ENCODE measurements at regions not wholly inside any gene's neighbourhood (a gene's known extent, or its start where the extent isn't known, plus 50 kb on each side); places are given as distances from the start of the nearest gene placed in this dataset.

DNA sequence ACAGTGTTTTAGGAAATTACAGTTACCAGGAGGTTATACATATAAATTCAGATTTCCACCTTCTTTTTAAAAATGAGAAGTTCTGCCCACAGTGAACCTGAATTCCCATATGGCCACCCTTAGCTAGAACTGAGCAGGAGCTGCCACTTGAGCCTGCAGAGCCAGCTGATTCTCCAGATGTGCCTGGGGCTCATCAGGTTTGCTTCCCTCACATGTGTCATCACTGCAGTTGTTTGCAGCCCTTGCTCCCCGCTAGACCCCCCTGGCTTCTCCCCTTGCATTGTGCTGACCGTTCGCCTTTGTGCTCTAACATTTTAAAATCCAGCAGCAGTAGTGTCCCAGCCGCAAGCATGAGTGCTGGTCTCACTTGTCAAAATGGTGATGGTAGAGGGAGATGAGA is 131.1 kb downstream of the UTRN start:
- Histone ChIP-seq H3K4me1 (ENCODE audit: insufficient read depth) (peaks cover 6% of the 10 kb centered on the region; the same call in 1 of the 2 replicates), H2AFZ (no peak overlapping the region), H3K4me3 (no peak overlapping the region), H4K20me1 (replicated peaks; ENCODE audit: insufficient read depth) (peaks cover 15% of the 10 kb centered on the region; the same call in 1 of the 2 replicates), H3K79me2 (replicated peaks; ENCODE audit: insufficient read depth) (peaks cover 70% of the 10 kb centered on the region), H3K27me3 (ENCODE audit: insufficient read depth) (no peaks in the 10 kb centered on the region), H3K27ac (ENCODE audit: low read depth) (no peak overlapping the region), H3K36me3 (ENCODE audit: insufficient read depth) (no peaks in the 10 kb centered on the region), H3K4me2 (no peak overlapping the region), H3F3A (replicated peaks; ENCODE audit: low read depth) (no peaks in the 10 kb centered on the region), H3K9me2 (ENCODE audit: insufficient read depth) (no peaks in the 10 kb centered on the region)
- DNase-seq (ENCODE audit: low spot score) (no peak), ATAC-seq (no peak)
- Mint-ChIP-seq H3K36me3 (ENCODE audit: low read depth) (no peaks in the 10 kb centered on the region; the same call in 2 of the 3 replicates), H3K4me1 (peaks cover 4% of the 10 kb centered on the region; the same call in 2 of the 3 replicates), H3K27me3 (ENCODE audit: insufficient read depth, low read depth, poor library complexity) (peaks cover 4% of the 10 kb centered on the region), H3K27ac (no peak overlapping the region), H3K9me3 (no peaks in the 10 kb centered on the region), H3K4me3 (no peak overlapping the region)
- TF ChIP-seq, protein P1, sequence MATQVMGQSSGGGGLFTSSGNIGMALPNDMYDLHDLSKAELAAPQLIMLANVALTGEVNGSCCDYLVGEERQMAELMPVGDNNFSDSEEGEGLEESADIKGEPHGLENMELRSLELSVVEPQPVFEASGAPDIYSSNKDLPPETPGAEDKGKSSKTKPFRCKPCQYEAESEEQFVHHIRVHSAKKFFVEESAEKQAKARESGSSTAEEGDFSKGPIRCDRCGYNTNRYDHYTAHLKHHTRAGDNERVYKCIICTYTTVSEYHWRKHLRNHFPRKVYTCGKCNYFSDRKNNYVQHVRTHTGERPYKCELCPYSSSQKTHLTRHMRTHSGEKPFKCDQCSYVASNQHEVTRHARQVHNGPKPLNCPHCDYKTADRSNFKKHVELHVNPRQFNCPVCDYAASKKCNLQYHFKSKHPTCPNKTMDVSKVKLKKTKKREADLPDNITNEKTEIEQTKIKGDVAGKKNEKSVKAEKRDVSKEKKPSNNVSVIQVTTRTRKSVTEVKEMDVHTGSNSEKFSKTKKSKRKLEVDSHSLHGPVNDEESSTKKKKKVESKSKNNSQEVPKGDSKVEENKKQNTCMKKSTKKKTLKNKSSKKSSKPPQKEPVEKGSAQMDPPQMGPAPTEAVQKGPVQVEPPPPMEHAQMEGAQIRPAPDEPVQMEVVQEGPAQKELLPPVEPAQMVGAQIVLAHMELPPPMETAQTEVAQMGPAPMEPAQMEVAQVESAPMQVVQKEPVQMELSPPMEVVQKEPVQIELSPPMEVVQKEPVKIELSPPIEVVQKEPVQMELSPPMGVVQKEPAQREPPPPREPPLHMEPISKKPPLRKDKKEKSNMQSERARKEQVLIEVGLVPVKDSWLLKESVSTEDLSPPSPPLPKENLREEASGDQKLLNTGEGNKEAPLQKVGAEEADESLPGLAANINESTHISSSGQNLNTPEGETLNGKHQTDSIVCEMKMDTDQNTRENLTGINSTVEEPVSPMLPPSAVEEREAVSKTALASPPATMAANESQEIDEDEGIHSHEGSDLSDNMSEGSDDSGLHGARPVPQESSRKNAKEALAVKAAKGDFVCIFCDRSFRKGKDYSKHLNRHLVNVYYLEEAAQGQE (IDR thresholded peaks at IDR 0.05; ENCODE audit: unreplicated experiment): no peak

DNA sequence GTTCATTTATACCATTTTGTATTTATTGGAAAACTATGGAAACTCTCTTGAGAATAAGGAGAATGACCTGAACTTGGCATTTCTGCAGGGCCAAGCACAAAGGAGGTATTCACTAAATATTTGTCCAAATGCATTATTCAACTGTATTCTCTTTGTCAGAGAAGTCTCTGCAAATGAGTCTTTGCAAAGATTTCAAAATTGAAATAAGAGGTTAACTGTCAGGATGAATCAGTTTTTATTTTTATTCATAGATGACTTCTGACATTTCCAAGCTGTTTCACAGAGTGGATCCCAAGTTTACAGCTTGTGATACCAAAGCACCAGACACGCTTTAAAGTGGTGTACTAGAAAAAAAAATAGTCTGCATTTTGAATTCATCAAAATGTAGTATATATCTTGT is 131.6 kb downstream of the UTRN start:
- Histone ChIP-seq H3K9me2 (ENCODE audit: insufficient read depth) (no peaks in the 10 kb centered on the region), H3K36me3 (ENCODE audit: insufficient read depth) (no peaks in the 10 kb centered on the region), H3K27ac (ENCODE audit: low read depth) (no peak overlapping the region), H3K79me2 (replicated peaks; ENCODE audit: insufficient read depth) (peaks cover 67% of the 10 kb centered on the region), H3K4me1 (ENCODE audit: insufficient read depth) (peaks cover under 1% of the 10 kb centered on the region; the same call in 1 of the 2 replicates), H3K4me3 (no peak overlapping the region), H4K20me1 (replicated peaks; ENCODE audit: insufficient read depth) (peaks cover 15% of the 10 kb centered on the region; the same call in 1 of the 2 replicates), H3F3A (replicated peaks; ENCODE audit: low read depth) (no peaks in the 10 kb centered on the region), H3K4me2 (no peak overlapping the region), H2AFZ (no peak overlapping the region), H3K27me3 (ENCODE audit: insufficient read depth) (no peaks in the 10 kb centered on the region)
- Mint-ChIP-seq H3K4me3 (no peak overlapping the region), H3K9me3 (no peaks in the 10 kb centered on the region), H3K4me1 (peaks cover 2% of the 10 kb centered on the region; the same call in 2 of the 3 replicates), H3K36me3 (ENCODE audit: low read depth) (no peaks in the 10 kb centered on the region), H3K27ac (no peak overlapping the region), H3K27me3 (ENCODE audit: insufficient read depth, low read depth, poor library complexity) (peaks cover 4% of the 10 kb centered on the region)
- TF ChIP-seq EZH2 (IDR thresholded peaks at IDR 0.05; ENCODE audit: low read depth, unreplicated experiment): no peak
- no peak for TF ChIP-seq CREB1 (CRISPR knock-in tag; IDR thresholded peaks at IDR 0.05; ENCODE audit: low read depth)
- ATAC-seq (no peak), DNase-seq (ENCODE audit: low spot score) (no peak)

DNA sequence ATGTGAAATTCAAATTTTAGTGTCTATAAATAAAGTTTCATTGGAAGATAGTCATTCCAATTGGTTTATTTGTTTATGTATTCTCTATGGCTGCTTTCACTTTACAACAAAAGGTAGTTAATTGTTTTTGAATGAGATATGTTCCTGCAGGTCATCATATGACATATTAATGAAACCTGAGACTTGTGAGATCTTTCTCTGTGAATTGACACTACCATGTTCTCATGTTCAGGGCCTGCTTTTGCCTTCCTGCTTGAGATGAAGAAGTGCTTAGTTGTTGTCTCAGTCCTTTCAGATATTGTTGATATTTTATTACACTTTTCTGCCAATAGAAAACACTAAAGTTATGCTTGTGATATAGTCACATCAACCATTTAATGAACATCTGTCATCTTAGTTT is 132.5 kb downstream of the UTRN start:
- ATAC-seq: no peak
- no peak overlapping the region for H2AFZ ChIP-seq
- Mint-ChIP-seq H3K4me3 (no peak overlapping the region), H3K36me3 (ENCODE audit: low read depth) (no peaks in the 10 kb centered on the region), H3K4me1 (peaks cover 3% of the 10 kb centered on the region; the same call in 2 of the 3 replicates), H3K9me3 (no peaks in the 10 kb centered on the region), H3K27ac (no peak overlapping the region), H3K27me3 (ENCODE audit: insufficient read depth, low read depth, poor library complexity) (peaks cover 4% of the 10 kb centered on the region)
- no peaks in the 10 kb centered on the region for H3K27me3 ChIP-seq (ENCODE audit: insufficient read depth)
- no peaks in the 10 kb centered on the region for H3F3A ChIP-seq (replicated peaks; ENCODE audit: low read depth)
- H3K9me2 ChIP-seq (ENCODE audit: insufficient read depth): no peaks in the 10 kb centered on the region
- H3K4me1 ChIP-seq (ENCODE audit: insufficient read depth): 0 out of 2 replicates have a peak, but pooled peaks cover under 1% of the 10 kb centered on the region
- no peak overlapping the region for H3K4me2 ChIP-seq
- peaks cover 61% of the 10 kb centered on the region for H3K79me2 ChIP-seq (replicated peaks; ENCODE audit: insufficient read depth)
- H3K27ac ChIP-seq (ENCODE audit: low read depth): no peak overlapping the region
- peaks cover 15% of the 10 kb centered on the region; the same call in 1 of the 2 replicates for H4K20me1 ChIP-seq (replicated peaks; ENCODE audit: insufficient read depth)
- TF ChIP-seq, protein P2, sequence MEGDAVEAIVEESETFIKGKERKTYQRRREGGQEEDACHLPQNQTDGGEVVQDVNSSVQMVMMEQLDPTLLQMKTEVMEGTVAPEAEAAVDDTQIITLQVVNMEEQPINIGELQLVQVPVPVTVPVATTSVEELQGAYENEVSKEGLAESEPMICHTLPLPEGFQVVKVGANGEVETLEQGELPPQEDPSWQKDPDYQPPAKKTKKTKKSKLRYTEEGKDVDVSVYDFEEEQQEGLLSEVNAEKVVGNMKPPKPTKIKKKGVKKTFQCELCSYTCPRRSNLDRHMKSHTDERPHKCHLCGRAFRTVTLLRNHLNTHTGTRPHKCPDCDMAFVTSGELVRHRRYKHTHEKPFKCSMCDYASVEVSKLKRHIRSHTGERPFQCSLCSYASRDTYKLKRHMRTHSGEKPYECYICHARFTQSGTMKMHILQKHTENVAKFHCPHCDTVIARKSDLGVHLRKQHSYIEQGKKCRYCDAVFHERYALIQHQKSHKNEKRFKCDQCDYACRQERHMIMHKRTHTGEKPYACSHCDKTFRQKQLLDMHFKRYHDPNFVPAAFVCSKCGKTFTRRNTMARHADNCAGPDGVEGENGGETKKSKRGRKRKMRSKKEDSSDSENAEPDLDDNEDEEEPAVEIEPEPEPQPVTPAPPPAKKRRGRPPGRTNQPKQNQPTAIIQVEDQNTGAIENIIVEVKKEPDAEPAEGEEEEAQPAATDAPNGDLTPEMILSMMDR (conservative IDR thresholded peaks at IDR 0.05; ENCODE audit: low read depth in 2 of 2): no peak
- TF ChIP-seq CREB1 (CRISPR knock-in tag; IDR thresholded peaks at IDR 0.05; ENCODE audit: low read depth): no peak
- TF ChIP-seq NANOG (IDR thresholded peaks at IDR 0.05; ENCODE audit: borderline replicate concordance): no peak
- no peak for TF ChIP-seq ZNF114 (CRISPR knock-in tag; IDR thresholded peaks at IDR 0.05)
- no peak for TF ChIP-seq POLR2AphosphoS5 (IDR thresholded peaks at IDR 0.05; ENCODE audit: low read depth)
- TF ChIP-seq EZH2 (IDR thresholded peaks at IDR 0.05; ENCODE audit: low read depth, unreplicated experiment): no peak
- TF ChIP-seq STAT1 (IDR thresholded peaks at IDR 0.05; ENCODE audit: unreplicated experiment): no peak
- H3K36me3 ChIP-seq (ENCODE audit: insufficient read depth): no peaks in the 10 kb centered on the region
- H3K4me3 ChIP-seq: no peak overlapping the region
- no peak for DNase-seq (ENCODE audit: low spot score)

Data from GM23338 (cell line).